ENCODE measurements at regions not wholly inside any gene's neighbourhood (a gene's known extent, or its start where the extent isn't known, plus 50 kb on each side); places are given as distances from the start of the nearest gene placed in this dataset.

GRCh38 chr14:94884616-94885230 lies 114.8 kb upstream of the GSC start:
- DNase-seq: no peak

DNA sequence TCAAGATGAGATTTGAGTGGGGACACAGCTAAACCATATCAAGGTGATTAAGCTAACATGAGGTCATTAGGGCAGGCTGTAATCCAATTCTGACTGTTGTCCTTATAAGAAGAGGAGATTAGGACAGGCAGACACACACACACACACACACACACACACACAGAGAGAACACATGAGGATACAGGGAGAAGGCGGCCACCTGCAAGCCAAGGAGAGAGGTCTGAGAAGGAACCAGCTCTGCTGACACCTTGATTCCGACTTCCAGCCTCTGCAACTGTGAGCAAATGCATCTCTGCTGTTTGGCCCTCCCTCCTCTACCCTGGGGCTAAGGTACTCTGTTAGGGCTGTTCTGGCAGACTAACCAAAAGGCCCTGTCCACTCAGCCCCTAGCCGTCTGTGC lies 112.5 kb upstream of the GSC start:
- DNase-seq: no peak

GRCh38 chr14:94880876-94881275 lies 111.0 kb upstream of the GSC start:
- no peak for DNase-seq

DNA sequence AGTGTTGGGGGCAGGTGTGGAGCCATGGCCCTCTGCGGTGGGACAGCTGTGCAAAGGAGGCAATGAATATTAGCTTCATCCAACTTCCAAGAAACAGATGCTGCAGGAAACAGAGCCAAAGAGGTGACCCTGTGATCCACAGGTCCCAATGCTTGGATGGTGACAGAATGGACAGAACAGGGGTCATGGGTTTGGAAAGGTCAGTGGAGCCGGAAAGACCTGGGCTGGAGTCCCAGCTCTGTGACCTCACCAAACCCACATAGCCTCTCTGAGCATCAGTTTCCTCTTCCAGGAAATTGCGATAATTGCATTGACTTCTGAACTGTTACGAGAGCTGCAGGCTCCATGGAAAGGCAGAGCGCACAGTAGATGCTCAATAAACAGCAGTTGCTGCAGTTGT lies 110.2 kb upstream of the GSC start:
- no peak for DNase-seq

DNA sequence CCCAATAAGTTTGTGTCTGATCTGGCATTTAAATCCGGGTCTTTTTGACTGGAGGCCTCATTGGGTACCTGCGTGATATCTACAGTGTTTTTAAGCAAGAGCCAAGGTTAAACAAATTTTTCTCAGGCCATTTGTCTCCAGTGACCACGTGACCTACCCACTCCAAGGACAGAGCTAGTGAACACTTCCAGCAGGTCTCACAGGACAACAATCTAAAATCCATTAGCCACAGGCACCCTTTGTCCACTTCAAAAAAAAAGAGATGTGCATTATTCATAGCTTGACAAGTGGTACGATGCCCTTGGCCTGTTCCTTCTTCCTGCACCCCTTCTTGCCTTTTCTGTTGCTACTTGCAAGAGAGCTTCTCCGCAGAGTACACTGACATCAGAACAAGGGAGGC lies 109.6 kb upstream of the GSC start:
- DNase-seq: no peak

- DNase-seq: no peak
Observed at GRCh38 chr14:94876306-94876705, 106.4 kb upstream of the GSC start.

- DNase-seq: no peak
Observed at GRCh38 chr14:94875256-94875655, 105.3 kb upstream of the GSC start.

DNA sequence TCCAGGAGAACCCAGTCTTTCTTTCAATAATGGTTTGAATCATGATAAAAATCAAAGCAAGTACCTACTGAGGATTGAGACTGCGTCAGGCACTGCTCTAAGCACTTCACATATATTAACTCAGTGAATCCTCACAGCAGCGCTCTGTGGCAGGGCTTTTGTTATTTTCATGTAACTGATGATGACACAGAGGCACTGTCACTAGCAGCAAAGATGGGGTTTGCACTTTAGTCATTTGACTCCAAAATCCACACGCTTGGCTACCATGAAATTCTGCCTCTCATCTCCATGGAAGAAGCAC lies 98.8 kb upstream of the GSC start:
- no peak for DNase-seq

GRCh38 chr14:94867946-94868771 lies 98.2 kb upstream of the GSC start:
- no peak for DNase-seq

DNA sequence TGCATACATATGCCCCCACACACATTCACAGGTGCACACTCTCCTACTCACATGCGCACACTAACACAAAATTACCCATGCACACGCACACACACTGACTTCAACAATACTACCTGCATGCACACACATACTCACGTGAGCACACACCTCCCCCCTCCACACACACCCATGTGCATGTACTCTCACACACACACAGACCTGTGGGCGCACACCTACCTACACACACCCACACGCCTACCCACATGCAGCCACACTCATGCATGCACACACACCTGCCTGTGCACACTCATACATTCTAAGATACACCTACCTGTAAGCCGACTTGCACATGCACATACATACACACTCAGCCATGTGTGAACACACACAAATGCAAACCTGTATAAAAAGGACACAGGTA lies 97.3 kb upstream of the GSC start:
- no peak for DNase-seq

GRCh38 chr14:94864387-94865195 lies 94.7 kb upstream of the GSC start:
- DNase-seq: no peak

GRCh38 chr14:94863366-94863765 lies 93.5 kb upstream of the GSC start:
- no peak for DNase-seq

GRCh38 chr14:94857950-94858349 lies 88.0 kb upstream of the GSC start:
- DNase-seq: no peak

DNA sequence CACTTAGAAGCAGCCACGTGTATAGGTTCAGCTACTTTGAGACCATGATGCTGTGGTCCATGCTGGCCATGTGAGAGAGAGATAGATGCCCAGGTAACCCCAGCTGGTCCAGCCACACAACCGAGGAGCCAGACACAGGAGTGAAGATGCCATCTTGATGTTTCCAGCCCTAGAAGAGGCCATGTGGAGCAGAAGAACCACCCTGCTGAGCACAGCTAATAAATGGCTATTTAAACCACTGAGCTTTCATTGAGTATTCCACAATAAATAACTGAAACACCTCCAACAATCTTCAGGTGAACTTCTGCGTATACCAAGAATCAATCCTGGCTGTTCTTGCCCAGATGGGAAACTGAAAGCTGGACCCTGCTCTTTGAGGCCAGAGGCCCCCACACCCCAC lies 84.0 kb upstream of the GSC start:
- no peak for DNase-seq

DNA sequence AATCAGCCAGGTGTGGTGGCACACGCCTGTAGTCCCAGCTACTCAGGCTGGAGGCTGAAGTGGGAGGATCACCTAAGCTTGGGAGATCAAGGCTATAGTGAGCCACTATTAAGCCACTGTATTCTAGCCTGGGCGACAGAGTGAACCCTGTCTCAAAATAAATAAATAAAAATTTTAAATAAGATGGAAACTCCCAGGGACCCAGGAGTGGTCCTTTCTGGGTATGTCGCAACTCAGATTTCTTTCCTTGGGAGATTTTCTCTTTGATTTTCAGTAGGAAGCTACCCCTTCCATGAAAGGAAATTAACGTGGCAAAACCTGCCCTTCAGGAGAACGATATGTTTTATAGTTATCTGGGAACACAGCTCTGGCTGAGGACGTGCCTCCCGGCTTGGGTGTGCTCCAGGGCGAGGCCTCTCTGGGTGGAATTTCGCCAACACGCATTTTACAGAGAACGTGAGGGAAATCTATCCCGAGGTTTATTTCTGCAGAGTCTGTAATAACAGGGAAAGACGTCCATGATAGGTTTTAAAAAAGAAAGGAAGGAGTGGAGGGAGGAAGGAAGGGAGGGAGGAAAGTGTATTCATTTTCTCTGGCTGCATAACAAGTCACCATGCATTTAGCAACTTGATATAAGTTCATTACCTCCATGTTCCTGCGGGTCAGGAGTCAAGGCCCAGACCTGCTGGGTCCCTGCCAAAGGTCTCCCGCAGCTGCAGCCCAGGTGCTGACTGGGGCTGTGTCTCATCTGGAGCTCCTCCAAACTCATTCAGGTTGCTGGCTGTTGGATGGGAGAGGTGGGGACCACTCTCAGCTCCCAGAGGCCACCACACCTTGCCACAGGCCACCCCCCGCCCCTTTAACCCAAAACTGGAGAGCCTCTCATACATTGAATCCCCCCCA lies 80.6 kb upstream of the GSC start:
- no peak for DNase-seq

DNA sequence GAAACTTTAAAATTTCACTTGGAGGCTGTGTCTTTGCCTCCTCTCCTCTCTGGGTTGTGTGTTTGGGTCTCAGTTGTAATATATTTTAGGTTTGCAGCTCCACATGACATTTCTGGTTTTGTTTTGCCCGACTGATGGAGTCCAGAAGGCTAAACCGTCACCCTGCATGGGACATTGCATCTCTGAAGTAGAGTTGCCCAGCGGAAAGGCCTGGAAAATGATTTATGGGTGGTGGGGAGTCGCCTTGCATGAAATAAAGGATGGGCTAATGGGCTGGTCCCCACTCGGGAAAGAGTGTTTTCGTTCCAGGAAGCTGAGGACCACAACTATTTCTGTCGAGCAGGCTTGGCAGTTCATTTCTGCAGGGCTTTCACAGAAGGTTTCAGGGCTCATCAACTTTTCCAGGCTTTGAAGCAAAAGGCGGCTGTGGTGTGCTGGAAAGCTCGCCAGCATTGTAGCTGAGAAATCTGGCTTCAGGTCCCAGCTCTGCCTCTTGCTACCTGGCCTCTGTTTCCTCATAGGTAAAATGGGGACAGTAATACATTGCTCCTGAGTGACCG lies 74.8 kb upstream of the GSC start:
- no peak for DNase-seq

DNA sequence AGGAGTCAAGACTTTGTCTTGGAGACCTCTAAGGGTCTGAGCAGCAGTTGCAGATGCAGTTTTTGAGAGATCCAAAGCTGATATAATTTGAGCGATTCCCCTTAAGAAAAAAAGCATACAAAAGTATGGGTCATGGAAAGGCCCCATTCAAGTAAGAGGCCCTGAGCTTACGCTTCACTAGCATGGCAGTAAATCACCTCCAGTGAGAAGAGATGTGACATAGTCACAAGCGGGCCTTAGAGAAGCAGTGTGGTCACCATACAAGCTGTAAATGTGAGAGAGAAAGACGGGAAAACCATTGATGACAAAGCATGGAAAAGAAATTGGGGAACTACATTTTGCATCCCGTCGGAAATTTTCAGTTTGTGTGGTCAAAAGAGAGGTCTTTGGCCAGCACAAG lies 70.6 kb upstream of the GSC start:
- no peak for DNase-seq

GRCh38 chr14:94839348-94839747 lies 69.4 kb upstream of the GSC start:
- DNase-seq: no peak

- DNase-seq: no peak
Observed at GRCh38 chr14:94836849-94837248, 66.9 kb upstream of the GSC start.

GRCh38 chr14:94833633-94834032 lies 63.7 kb upstream of the GSC start:
- DNase-seq: no peak

GRCh38 chr14:94831085-94831484 lies 61.2 kb upstream of the GSC start:
- DNase-seq: no peak

- no peak for DNase-seq
Observed at GRCh38 chr14:94827711-94828447, 58.0 kb upstream of the GSC start.
